ENCODE measurements at regions not wholly inside any gene's neighbourhood (a gene's known extent, or its start where the extent isn't known, plus 50 kb on each side); places are given as distances from the start of the nearest gene placed in this dataset.

DNA sequence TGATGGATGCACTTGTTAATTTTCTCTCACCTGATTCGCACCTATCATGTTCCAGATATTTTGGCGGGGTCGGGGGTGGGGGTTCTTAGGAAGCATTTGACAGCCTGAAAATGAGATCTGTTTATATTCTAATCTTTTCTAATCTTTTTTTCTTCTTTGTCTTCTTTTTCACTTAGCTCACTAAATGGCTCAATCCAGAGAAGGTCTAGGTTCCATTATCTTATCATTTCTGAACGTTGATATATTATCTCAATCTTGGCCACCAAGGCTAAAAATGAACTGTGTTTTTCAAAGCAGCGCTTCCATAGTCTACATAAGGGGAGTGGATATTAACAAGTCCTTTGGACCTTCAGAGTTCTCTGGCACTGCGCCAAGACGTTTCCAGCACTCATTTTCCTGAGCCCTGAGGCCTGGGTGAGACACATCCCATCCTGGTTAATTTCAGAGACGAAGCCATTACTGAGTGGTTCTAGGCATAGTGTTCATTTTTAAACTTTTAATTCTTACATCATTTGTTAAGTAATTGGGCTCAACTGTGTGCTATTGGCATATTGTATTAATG is 229.0 kb downstream of the SOX11 start:
- DNase-seq, result no peak

DNA sequence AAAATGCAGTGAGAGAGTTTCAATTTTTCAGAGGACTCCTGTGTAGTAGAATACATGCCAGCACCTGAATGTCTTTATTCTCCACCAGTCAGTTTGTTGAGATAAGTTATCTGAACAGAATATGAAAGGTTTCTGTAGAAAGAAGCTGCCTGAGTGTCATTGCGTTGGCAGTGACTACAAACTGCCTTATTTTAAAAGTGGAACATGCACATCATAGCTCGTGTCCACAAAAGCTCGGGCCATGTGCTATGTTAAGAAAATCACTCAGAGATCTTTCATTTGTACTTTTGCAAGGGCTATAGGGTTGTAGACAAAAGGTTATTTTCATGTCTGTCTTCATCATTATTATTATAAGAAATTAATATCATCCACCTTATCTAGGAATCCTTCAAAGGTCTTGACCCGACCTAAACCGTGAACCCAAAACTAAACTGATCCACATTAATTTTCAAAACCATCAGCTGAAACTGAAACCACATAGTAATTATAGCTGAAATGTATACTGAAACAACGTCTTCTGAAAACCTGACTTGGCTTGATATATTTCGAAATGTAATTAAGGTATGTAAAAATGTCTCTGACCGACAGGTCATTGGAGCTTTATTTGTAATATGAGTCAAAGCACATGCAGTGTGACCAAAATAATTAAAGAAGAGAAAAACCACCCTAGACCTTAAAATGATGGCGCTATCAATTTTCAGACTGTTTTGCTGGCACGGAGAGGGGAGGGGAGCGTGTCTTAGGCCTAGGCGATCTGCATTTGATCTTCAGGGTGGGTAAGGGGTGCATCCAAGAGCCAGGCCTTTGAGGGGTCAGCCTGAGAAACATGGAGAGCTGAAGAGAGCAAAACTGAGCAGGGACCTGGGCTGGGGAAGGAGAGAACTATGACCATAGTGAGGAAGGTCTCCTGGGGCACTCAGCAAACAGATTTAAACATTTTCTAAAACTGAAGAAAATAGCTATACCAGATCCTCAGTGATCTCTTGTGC is 232.1 kb downstream of the SOX11 start:
- DNase-seq, result no peak

DNA sequence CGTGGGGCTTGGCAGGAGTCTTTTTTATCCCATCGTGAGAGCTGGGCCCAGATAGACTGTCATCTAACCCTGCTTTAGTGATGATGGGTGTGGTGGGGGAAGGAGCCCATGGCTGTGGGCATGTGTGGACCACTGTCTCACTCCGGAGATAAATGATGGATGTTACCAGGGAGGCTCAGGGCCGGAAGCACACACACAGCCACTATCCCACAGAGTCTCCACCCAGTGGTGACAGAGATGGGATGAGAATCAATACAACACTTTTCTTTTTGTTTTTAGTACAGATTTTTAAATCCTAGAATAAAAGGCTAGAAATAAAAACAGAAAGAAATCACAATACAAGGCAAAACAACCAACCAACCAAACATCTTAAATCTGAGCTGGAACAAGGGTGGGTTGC is 233.4 kb downstream of the SOX11 start:
- no peak for DNase-seq

GRCh38 chr2:5926871-5927512 is 234.8 kb downstream of the SOX11 start:
- no peak for DNase-seq

DNA sequence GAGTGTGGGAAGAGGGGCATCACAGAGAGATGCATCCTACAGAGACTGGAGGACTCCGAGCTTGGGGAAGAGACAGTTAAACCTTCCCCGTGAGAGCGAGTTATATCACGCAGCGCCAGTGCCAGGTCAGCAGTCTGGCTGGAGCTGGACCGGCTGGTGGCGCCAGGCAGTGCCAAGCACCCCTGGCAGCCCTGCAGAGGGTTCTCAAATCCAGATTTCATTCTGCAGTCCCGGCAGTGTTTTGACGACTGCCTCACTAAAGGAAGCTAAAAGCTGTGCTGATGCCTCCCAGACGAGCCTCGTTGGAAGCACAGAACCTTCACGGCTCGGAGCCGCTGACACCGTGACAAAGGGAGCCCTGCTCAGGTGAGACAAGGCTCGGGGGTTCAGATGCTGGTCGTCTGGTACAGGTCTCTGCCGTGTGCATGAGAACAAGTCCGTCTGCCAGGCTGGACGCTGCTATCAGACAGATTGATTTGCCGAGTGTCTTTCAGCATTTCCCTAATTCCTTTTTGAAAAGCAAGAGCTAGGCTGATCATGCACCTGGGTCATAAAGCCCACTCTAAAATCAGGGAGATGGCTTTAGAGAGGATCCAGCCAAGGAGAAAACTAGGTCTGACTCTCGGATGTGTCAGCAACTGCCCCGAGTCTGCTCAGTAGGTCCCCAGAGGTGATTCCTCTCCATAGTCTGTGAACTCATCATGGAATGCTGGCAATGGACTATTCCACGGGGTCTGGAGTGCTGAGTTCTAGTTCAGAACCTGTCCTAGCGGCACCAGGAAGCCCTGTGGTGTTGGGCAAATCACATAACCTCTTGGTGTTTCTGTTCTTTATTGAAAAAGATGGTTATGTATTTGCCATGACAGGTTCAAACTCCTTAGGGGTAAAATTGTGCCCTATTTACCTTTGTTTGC is 240.6 kb downstream of the SOX11 start:
- no peak for DNase-seq

DNA sequence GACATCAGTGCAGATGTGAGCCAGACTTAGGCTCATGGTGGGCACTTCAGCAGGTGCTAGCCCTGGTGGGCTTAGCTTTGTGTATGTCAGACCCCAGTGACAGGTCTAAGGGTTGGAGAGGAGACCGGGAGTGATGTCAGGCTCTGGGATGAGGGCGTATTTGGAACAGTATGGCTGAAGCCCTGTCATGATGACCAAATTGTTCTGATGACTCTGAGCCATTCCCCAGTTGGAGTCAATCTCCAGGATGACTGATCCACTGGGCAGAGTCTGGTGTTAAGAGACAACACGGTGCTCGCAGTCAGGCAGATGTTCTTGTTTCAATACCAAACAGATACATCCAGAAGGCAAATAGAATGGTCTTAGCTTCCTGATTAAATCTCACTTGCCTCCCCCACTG is 241.5 kb downstream of the SOX11 start:
- DNase-seq, result no peak

- no peak for DNase-seq
Measured at GRCh38 chr2:5937321-5937720, 245.1 kb downstream of the SOX11 start.

GRCh38 chr2:5937851-5938565 is 245.8 kb downstream of the SOX11 start:
- no peak for DNase-seq

DNA sequence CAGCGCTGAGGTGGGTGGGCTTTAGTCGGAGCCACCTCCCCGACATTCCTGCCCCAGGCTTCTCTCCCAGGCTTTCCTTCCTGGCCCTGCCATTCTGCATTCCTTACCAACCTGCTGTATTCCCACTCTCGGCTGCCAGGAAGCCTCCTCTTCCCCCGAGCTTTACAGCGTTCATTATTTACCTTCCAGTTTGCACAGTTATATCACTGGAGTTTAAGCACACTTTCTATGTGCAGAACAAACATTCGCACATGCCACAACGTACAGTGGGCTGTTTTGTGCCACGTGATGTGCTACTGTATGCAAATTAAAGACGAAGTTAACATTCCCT is 246.3 kb downstream of the SOX11 start:
- DNase-seq, result no peak

- no peak for DNase-seq
Measured at GRCh38 chr2:5939553-5939952, 247.4 kb downstream of the SOX11 start.

DNA sequence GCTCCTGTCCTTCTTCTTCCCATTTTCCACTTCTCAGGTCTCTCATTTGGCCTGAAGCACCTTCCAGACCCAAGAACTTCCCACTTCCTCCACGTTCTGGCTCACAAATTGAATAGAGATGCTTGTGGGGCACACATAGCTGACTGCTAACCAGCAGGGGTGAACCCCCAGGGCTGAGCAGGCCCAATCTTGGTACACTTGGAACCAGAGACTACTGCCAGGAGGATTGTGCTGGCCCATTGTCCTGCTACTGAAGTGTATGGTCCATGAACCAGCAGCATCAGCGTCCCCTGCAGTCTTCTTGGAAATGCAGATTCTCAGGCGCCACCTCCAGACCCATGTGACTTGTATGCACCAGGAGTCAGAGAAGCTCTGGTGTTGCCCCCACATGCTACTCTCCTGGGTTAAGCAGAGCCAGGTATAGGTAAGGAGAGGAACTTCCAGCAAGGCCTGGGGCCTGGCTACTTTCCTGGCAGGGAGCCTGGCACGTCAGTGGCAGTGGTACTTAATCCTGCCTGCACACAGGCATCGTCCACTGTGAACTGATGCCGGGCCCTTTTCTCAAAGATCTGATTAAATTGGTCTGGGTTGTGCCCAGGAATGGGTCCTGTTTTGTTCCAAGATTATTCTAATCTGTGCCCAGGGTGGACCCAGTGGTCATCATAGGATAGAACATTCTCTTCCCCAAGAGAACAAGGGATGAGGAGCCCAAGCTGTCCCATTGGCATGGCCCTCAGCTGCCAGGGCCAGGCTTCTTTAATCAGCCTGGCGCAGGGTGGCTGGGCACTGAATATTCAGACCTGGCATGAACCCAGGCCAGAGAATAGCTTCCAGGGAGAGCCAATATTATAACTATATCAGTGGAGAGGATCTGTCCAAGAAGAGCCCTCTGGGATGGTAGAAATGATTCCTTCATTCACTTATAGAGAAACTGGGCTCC is 248.7 kb downstream of the SOX11 start:
- no peak for DNase-seq

- no peak for DNase-seq
Measured at GRCh38 chr2:5942204-5942603, 250.0 kb downstream of the SOX11 start.

- DNase-seq, result no peak
Measured at GRCh38 chr2:5945742-5946141, 253.6 kb downstream of the SOX11 start.

GRCh38 chr2:5946225-5947115 is 254.3 kb downstream of the SOX11 start:
- no peak for DNase-seq

DNA sequence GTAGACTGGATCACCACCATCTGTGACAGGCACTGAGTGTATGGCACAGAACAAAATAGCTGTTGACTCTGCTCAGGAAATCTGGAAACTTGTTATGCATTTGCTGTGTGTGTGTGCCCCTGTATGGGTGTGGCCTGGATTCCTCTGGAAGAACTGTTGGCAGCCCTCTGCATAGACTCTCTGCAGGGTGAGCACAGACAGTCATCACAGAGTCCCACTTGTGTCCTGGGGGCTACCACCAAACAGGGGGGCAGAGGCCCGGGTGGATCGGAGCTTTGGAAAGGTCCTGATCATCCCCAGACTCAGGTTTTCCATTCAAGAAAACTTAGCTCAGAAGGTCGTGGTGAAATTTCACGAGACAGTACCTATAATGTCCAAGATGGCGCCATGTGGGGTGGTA is 258.6 kb downstream of the SOX11 start:
- no peak for DNase-seq

- DNase-seq, result no peak
Measured at GRCh38 chr2:5951471-5951870, 259.3 kb downstream of the SOX11 start.

GRCh38 chr2:5953525-5953924 is 261.3 kb downstream of the SOX11 start:
- DNase-seq, result no peak

DNA sequence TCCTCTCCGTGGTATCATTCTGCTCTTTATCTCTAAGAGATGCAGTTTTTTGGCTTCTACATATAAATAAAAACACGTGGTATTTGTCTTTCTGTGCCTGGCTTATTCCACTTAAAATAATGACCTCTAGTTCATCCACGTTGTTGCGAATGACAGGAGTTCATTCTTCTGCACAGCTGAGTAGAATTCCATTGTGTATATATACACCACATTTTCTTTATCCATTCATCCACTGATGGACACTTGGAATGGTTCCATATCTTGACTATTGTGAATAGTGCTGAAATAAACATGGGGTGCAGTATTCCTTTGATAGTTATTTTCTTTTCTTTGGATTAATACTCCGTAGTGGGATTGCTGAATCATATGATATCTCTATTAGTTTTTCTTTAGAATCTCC is 262.3 kb downstream of the SOX11 start:
- no peak for DNase-seq

- no peak for DNase-seq
Measured at GRCh38 chr2:5955921-5956320, 263.7 kb downstream of the SOX11 start.
